ENCODE measurements at regions not wholly inside any gene's neighbourhood (a gene's known extent, or its start where the extent isn't known, plus 50 kb on each side); places are given as distances from the start of the nearest gene placed in this dataset.

DNA sequence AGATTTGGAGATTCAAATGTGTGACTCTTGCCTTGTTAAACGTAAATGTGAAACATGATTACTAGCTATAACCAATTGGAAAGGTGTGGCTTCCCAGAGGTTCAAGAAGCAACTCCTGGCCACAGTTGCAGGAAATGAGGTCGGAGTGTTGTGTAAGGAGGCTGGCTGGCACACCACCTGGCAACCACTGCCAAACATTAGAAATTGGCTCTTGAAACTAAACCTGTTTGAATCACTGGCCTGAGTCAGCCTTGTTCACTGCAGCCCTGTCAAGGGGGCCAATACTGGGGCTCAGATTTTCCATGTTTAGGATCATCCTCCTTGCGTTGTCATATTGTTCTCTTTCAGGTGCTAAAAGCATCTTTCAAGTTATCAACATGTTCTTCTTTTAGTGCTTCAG lies 206.3 kb downstream of the ARL6IP6 start:
- Histone ChIP-seq H3K79me2 (no peaks in the 10 kb centered on the region), H3K9ac (no peak overlapping the region)
- TF ChIP-seq, protein P1, sequence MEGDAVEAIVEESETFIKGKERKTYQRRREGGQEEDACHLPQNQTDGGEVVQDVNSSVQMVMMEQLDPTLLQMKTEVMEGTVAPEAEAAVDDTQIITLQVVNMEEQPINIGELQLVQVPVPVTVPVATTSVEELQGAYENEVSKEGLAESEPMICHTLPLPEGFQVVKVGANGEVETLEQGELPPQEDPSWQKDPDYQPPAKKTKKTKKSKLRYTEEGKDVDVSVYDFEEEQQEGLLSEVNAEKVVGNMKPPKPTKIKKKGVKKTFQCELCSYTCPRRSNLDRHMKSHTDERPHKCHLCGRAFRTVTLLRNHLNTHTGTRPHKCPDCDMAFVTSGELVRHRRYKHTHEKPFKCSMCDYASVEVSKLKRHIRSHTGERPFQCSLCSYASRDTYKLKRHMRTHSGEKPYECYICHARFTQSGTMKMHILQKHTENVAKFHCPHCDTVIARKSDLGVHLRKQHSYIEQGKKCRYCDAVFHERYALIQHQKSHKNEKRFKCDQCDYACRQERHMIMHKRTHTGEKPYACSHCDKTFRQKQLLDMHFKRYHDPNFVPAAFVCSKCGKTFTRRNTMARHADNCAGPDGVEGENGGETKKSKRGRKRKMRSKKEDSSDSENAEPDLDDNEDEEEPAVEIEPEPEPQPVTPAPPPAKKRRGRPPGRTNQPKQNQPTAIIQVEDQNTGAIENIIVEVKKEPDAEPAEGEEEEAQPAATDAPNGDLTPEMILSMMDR (IDR thresholded peaks at IDR 0.05) = no peak

DNA sequence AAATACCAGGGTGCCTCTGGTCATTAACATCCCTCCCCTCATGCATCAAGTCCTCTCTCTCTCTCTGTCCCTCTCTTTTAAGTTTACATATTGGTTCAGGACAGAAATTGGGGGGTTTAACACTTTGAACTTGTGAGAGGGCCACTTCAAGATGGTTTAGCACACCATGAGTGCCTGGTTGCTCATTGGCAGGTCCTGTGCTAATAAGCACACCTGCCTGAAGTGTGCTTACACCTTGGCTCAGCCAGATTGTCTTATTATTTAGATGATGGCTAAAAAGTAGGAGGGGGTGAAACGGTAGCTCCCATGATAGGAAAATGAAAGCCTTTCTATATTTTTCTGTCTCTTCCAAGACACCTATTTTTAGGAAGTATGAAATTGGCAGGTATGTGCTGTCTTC lies 205.8 kb downstream of the ARL6IP6 start:
- TF ChIP-seq, protein P1 (IDR thresholded peaks at IDR 0.05) = no peak
- no peak overlapping the region for H3K27ac ChIP-seq
- no peak overlapping the region for H2AFZ ChIP-seq

More for the DNA sequence above, 206.3 kb downstream of the ARL6IP6 start:
- no peak overlapping the region for H3K4me3 ChIP-seq (ENCODE audit: low read depth, low read length)
- H3K27ac ChIP-seq = no peak overlapping the region
- no peaks in the 10 kb centered on the region for H3K36me3 ChIP-seq (ENCODE audit: control insufficient read depth, insufficient read depth, low read length)
- no peaks in the 10 kb centered on the region for H3K4me1 ChIP-seq
- no peaks in the 10 kb centered on the region for H3K9me3 ChIP-seq (ENCODE audit: control insufficient read depth, low read length)
- no peaks in the 10 kb centered on the region for H3K27me3 ChIP-seq (ENCODE audit: control insufficient read depth, insufficient read depth, low read length)
- no peak overlapping the region for H2AFZ ChIP-seq
- H3K4me2 ChIP-seq (ENCODE audit: low read length) = no peak overlapping the region

DNA sequence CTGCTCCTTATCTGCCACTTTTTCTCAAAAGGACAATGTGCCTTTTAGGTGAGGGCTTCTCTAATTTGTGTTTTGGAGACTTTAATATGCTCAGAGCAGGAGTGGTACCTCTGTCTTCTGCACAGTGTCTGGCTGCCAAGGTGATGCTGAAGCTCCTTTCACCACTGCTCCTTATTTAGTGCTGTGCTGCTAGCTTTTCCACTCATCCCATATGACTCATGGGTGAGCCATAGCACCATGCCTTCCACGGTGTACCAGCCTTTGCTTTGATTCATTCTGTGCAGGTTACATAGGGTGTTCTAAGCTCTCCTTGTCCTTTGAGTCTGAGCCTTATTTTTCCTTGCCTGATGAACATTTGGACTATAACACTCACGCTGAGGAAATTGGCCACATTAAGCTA lies 202.4 kb downstream of the ARL6IP6 start:
- Histone ChIP-seq H3K27ac (no peak overlapping the region), H3K4me1 (no peaks in the 10 kb centered on the region), H3K27me3 (ENCODE audit: control insufficient read depth, insufficient read depth, low read length) (no peaks in the 10 kb centered on the region), H3K4me2 (ENCODE audit: low read length) (no peak overlapping the region), H3K4me3 (ENCODE audit: low read depth, low read length) (no peak overlapping the region), H2AFZ (no peak overlapping the region), H3K9me3 (ENCODE audit: control insufficient read depth, low read length) (no peaks in the 10 kb centered on the region), H3K36me3 (ENCODE audit: control insufficient read depth, insufficient read depth, low read length) (no peaks in the 10 kb centered on the region), H3K79me2 (no peaks in the 10 kb centered on the region), H3K9ac (no peak overlapping the region)
- TF ChIP-seq, protein P1 (IDR thresholded peaks at IDR 0.05) = no peak

More for the DNA sequence above, 205.8 kb downstream of the ARL6IP6 start:
- Histone ChIP-seq H3K36me3 (ENCODE audit: control insufficient read depth, insufficient read depth, low read length) (no peaks in the 10 kb centered on the region), H3K4me3 (ENCODE audit: low read depth, low read length) (no peak overlapping the region), H3K27me3 (ENCODE audit: control insufficient read depth, insufficient read depth, low read length) (no peaks in the 10 kb centered on the region), H3K9ac (no peak overlapping the region), H3K79me2 (no peaks in the 10 kb centered on the region), H3K9me3 (ENCODE audit: control insufficient read depth, low read length) (no peaks in the 10 kb centered on the region), H3K4me2 (ENCODE audit: low read length) (no peak overlapping the region), H3K4me1 (no peaks in the 10 kb centered on the region)

DNA sequence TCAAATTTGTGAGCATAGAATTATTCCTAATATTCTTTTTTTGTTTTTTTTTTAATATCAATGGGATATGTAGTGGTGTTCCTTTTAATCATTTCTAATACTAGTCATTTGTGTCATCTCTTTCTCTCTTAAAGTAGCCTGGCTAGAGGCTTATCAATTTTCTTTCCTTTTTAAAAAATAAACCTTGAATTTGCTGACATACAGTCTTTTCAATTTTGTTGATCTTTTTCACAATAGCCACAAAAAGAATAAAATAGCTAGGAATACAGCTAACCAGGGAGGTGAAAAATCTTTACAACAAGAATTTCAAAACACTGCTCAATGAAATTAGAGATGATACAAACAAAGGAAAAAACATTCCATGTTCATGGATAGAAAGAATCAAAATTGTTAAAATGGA lies 192.6 kb downstream of the ARL6IP6 start:
- Histone ChIP-seq H3K4me2 (ENCODE audit: low read length) (no peak overlapping the region), H3K4me3 (ENCODE audit: low read depth, low read length) (no peak overlapping the region), H2AFZ (no peak overlapping the region), H3K9me3 (ENCODE audit: control insufficient read depth, low read length) (no peaks in the 10 kb centered on the region), H3K9ac (no peak overlapping the region), H3K79me2 (no peaks in the 10 kb centered on the region), H3K4me1 (no peaks in the 10 kb centered on the region), H3K27me3 (ENCODE audit: control insufficient read depth, insufficient read depth, low read length) (no peaks in the 10 kb centered on the region), H3K36me3 (ENCODE audit: control insufficient read depth, insufficient read depth, low read length) (no peaks in the 10 kb centered on the region), H3K27ac (no peak overlapping the region)
- TF ChIP-seq, protein P1 (IDR thresholded peaks at IDR 0.05) = no peak

DNA sequence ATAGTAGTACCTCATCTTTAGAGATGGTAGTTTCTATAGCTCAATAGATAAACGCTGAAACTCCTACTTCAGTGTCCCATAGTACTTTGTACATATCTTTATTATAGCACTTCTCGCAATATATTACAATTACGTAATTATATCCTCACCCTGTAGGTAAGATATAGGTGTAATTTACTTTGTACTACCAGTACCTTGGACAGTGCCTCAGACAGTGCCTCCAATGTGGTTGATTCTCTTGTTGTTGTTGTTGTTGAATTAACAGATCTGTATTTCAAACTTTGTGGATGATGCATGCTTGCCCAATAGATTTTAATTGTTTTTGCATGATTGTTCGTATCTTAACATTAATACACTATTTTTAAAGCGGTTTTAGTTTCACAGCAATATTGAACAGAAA lies 188.6 kb downstream of the ARL6IP6 start:
- Histone ChIP-seq H3K27ac (no peak overlapping the region), H3K4me1 (no peaks in the 10 kb centered on the region), H3K79me2 (no peaks in the 10 kb centered on the region), H3K4me3 (ENCODE audit: low read depth, low read length) (no peak overlapping the region), H3K9ac (no peak overlapping the region), H3K36me3 (ENCODE audit: control insufficient read depth, insufficient read depth, low read length) (no peaks in the 10 kb centered on the region), H3K27me3 (ENCODE audit: control insufficient read depth, insufficient read depth, low read length) (no peaks in the 10 kb centered on the region), H2AFZ (no peak overlapping the region), H3K9me3 (ENCODE audit: control insufficient read depth, low read length) (no peaks in the 10 kb centered on the region), H3K4me2 (ENCODE audit: low read length) (no peak overlapping the region)
- TF ChIP-seq, protein P1 (IDR thresholded peaks at IDR 0.05) = no peak

All from parathyroid adenoma (tissue), 2 donors.